ENCODE measurements at regions not wholly inside any gene's neighbourhood (a gene's known extent, or its start where the extent isn't known, plus 50 kb on each side); places are given as distances from the start of the nearest gene placed in this dataset.

GRCh38 chr2:4527416-4527815, 824.0 kb downstream of the DCDC2C start:
- Histone ChIP-seq H3K4me3 (ENCODE audit: insufficient read depth, low read depth, low read length) (no peak overlapping the region), H3K4me1 (ENCODE audit: control insufficient read depth, insufficient read depth, low read length) (no peaks in the 10 kb centered on the region)

GRCh38 chr2:4528246-4528645, 824.9 kb downstream of the DCDC2C start:
- no peaks in the 10 kb centered on the region for H3K9me3 ChIP-seq (ENCODE audit: control insufficient read depth, low read length)
- H3K27ac ChIP-seq (ENCODE audit: insufficient read depth, low read depth, low read length, poor library complexity, severe bottlenecking) = no peak overlapping the region
- H3K36me3 ChIP-seq (ENCODE audit: control insufficient read depth, insufficient read depth, low read length) = no peaks in the 10 kb centered on the region
- H3K27me3 ChIP-seq (ENCODE audit: control insufficient read depth, insufficient read depth, low read length, poor library complexity, severe bottlenecking) = no peaks in the 10 kb centered on the region
- no peak overlapping the region for H3K4me3 ChIP-seq (ENCODE audit: insufficient read depth, low read depth, low read length)
- no peaks in the 10 kb centered on the region for H3K4me1 ChIP-seq (ENCODE audit: control insufficient read depth, insufficient read depth, low read length)

More at GRCh38 chr2:4527416-4527815, 824.0 kb downstream of the DCDC2C start:
- Histone ChIP-seq H3K27ac (ENCODE audit: insufficient read depth, low read depth, low read length, poor library complexity, severe bottlenecking) (no peak overlapping the region), H3K36me3 (ENCODE audit: control insufficient read depth, insufficient read depth, low read length) (no peaks in the 10 kb centered on the region), H3K9me3 (ENCODE audit: control insufficient read depth, low read length) (no peaks in the 10 kb centered on the region), H3K27me3 (ENCODE audit: control insufficient read depth, insufficient read depth, low read length, poor library complexity, severe bottlenecking) (no peaks in the 10 kb centered on the region)
- 96 to 97% methylated on average over 8 of the region's 8 CpGs for WGBS, 2 experiments

GRCh38 chr2:4528773-4529172, 825.4 kb downstream of the DCDC2C start:
- Histone ChIP-seq H3K27ac (ENCODE audit: insufficient read depth, low read depth, low read length, poor library complexity, severe bottlenecking) (no peak overlapping the region), H3K27me3 (ENCODE audit: control insufficient read depth, insufficient read depth, low read length, poor library complexity, severe bottlenecking) (no peaks in the 10 kb centered on the region), H3K4me1 (ENCODE audit: control insufficient read depth, insufficient read depth, low read length) (no peaks in the 10 kb centered on the region), H3K9me3 (ENCODE audit: control insufficient read depth, low read length) (no peaks in the 10 kb centered on the region), H3K4me3 (ENCODE audit: insufficient read depth, low read depth, low read length) (no peak overlapping the region), H3K36me3 (ENCODE audit: control insufficient read depth, insufficient read depth, low read length) (no peaks in the 10 kb centered on the region)
- 96% methylated on average over 2 to 3 of the region's 3 CpGs for WGBS, 2 experiments

- Histone ChIP-seq H3K36me3 (ENCODE audit: control insufficient read depth, insufficient read depth, low read length) (no peaks in the 10 kb centered on the region), H3K27ac (ENCODE audit: insufficient read depth, low read depth, low read length, poor library complexity, severe bottlenecking) (no peak overlapping the region), H3K27me3 (ENCODE audit: control insufficient read depth, insufficient read depth, low read length, poor library complexity, severe bottlenecking) (no peaks in the 10 kb centered on the region), H3K9me3 (ENCODE audit: control insufficient read depth, low read length) (no peaks in the 10 kb centered on the region), H3K4me1 (ENCODE audit: control insufficient read depth, insufficient read depth, low read length) (no peaks in the 10 kb centered on the region), H3K4me3 (ENCODE audit: insufficient read depth, low read depth, low read length) (no peak overlapping the region)
- 91 to 97% methylated on average over 1 of the region's 1 CpG for WGBS, 2 experiments
Observed at GRCh38 chr2:4529738-4530137, 826.4 kb downstream of the DCDC2C start.

GRCh38 chr2:4530231-4530630, 826.9 kb downstream of the DCDC2C start:
- Histone ChIP-seq H3K27me3 (ENCODE audit: control insufficient read depth, insufficient read depth, low read length, poor library complexity, severe bottlenecking) (no peaks in the 10 kb centered on the region), H3K27ac (ENCODE audit: insufficient read depth, low read depth, low read length, poor library complexity, severe bottlenecking) (no peak overlapping the region), H3K4me3 (ENCODE audit: insufficient read depth, low read depth, low read length) (no peak overlapping the region), H3K9me3 (ENCODE audit: control insufficient read depth, low read length) (no peaks in the 10 kb centered on the region), H3K36me3 (ENCODE audit: control insufficient read depth, insufficient read depth, low read length) (no peaks in the 10 kb centered on the region), H3K4me1 (ENCODE audit: control insufficient read depth, insufficient read depth, low read length) (no peaks in the 10 kb centered on the region)
- 89 to 91% methylated on average over 7 to 9 of the region's 9 CpGs for WGBS, 2 experiments

DNA sequence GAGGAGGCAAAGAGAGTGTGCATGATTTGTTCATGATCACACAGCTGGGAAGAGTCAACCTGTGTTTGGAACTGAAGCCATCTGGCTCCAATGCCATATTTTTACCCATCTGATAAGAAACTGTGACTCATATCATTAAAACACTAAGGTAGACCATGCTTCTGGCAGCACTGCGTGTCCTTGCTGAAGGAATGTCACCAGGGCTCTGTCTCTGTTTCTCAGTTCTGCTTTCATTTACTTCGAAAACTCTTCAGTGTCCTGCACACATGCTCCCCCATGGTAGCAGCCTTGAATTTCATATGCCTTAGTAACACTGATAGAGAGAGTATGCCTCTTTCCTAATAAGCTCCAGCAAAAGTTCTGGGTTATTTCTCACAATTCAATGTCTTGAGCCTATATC, 830.4 kb downstream of the DCDC2C start:
- Histone ChIP-seq H3K9me3 (ENCODE audit: control insufficient read depth, low read length) (no peaks in the 10 kb centered on the region), H3K36me3 (ENCODE audit: control insufficient read depth, insufficient read depth, low read length) (no peaks in the 10 kb centered on the region), H3K4me3 (ENCODE audit: insufficient read depth, low read depth, low read length) (no peak overlapping the region), H3K4me1 (ENCODE audit: control insufficient read depth, insufficient read depth, low read length) (peaks cover 4% of the 10 kb centered on the region), H3K27ac (ENCODE audit: insufficient read depth, low read depth, low read length, poor library complexity, severe bottlenecking) (no peak overlapping the region), H3K27me3 (ENCODE audit: control insufficient read depth, insufficient read depth, low read length, poor library complexity, severe bottlenecking) (no peaks in the 10 kb centered on the region)
- 93 to 95% methylated on average over 2 of the region's 2 CpGs for WGBS, 2 experiments

DNA sequence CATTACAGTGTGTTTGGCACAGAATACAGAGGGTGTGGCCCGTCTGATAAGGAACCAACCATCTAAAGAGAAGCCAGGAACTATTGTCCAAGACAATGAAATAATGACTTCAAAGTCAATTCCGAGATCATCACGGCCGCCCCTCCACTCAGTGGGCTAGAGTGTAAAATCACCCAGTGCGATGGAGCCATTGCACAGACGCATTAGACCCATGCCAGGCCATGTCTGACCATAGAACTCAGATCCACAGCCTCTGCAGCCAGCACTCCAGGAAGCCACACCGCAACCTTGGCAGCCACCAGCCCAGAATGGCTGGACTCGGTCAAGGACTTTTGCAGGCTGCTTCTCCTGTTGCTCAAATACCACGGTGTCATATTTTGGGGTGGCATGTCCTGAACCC, 835.7 kb downstream of the DCDC2C start:
- no peak overlapping the region for H3K27ac ChIP-seq (ENCODE audit: insufficient read depth, low read depth, low read length, poor library complexity, severe bottlenecking)
- H3K4me3 ChIP-seq (ENCODE audit: insufficient read depth, low read depth, low read length) = no peak overlapping the region
- no peaks in the 10 kb centered on the region for H3K9me3 ChIP-seq (ENCODE audit: control insufficient read depth, low read length)
- no peaks in the 10 kb centered on the region for H3K27me3 ChIP-seq (ENCODE audit: control insufficient read depth, insufficient read depth, low read length, poor library complexity, severe bottlenecking)
- no peaks in the 10 kb centered on the region for H3K36me3 ChIP-seq (ENCODE audit: control insufficient read depth, insufficient read depth, low read length)
- WGBS, 2 experiments = 94 to 98% methylated on average over 9 of the region's 9 CpGs
- peaks cover 4% of the 10 kb centered on the region for H3K4me1 ChIP-seq (ENCODE audit: control insufficient read depth, insufficient read depth, low read length)

DNA sequence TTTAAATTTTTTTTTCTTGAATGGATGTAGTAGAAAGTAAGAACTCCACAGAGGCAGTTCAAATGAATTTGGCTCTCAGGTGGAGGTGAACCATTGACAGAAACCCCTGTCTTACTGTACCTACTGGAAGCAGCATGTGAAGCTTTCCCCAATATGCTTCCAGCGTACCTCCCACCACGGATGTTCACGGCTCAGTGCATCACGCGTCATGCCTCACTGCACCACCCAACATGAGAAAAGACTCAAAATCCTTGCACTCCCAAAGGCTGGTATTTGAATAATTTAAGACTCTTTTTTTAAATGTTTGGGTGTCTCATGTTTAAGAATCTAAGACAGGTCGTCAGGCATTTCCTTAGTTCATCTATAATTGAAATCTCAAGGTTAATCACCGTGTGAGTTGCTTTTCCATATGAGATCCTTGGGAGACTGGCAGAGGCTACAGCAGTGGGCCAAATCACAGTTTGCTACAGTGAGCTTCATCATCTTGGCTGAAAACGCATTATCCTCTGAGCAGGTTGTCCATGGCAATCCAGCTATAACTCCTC, 846.4 kb downstream of the DCDC2C start:
- Histone ChIP-seq H3K27ac (ENCODE audit: insufficient read depth, low read depth, low read length, poor library complexity, severe bottlenecking) (no peak overlapping the region), H3K4me1 (ENCODE audit: control insufficient read depth, insufficient read depth, low read length) (no peaks in the 10 kb centered on the region), H3K27me3 (ENCODE audit: control insufficient read depth, insufficient read depth, low read length, poor library complexity, severe bottlenecking) (no peaks in the 10 kb centered on the region), H3K4me3 (ENCODE audit: insufficient read depth, low read depth, low read length) (no peak overlapping the region), H3K36me3 (ENCODE audit: control insufficient read depth, insufficient read depth, low read length) (no peaks in the 10 kb centered on the region), H3K9me3 (ENCODE audit: control insufficient read depth, low read length) (no peaks in the 10 kb centered on the region)
- whole genome bisulfite sequencing, 2 experiments = 89 to 95% methylated on average over 8 of the region's 8 CpGs

DNA sequence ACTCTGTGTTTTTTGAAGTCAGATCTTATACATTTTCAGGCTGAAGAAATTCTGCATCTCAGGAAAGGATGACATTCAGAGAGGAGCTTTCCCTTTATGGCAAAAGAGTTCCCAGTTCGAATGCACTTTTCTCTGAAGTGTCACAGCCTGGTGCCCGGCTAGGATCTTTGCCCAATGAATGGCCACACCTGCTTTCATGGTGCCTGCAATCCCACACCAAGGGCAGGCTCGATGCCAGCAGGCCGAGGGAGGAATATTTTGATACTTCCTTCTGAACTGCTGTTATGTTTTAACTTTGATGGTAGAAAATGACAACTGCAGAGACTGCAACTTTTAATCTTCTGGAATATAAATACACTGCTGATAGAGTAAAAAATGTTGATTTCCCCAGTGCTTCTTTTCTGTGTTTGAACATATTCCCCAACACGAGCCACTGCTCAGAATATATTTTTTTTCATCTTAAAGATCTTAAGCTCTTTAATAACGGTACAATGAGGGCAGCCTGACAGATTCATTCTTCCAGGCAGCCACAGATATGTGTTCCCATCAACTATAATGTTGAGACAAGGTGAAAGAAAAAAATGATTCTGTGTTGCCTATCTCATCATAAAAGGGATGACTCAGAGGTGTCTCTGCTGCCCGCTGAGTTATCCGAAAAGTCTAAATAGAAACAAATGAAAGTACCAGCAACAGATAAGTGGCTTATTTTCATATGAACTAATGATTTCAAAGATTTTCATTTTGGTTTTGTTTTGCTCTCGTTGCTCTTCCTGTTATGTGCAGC, 848.5 kb downstream of the DCDC2C start:
- 91 to 94% methylated on average over 9 of the region's 9 CpGs for WGBS, 2 experiments
- no peaks in the 10 kb centered on the region for H3K9me3 ChIP-seq (ENCODE audit: control insufficient read depth, low read length)
- H3K27ac ChIP-seq (ENCODE audit: insufficient read depth, low read depth, low read length, poor library complexity, severe bottlenecking) = no peak overlapping the region
- no peak overlapping the region for H3K4me3 ChIP-seq (ENCODE audit: insufficient read depth, low read depth, low read length)
- H3K36me3 ChIP-seq (ENCODE audit: control insufficient read depth, insufficient read depth, low read length) = no peaks in the 10 kb centered on the region
- H3K27me3 ChIP-seq (ENCODE audit: control insufficient read depth, insufficient read depth, low read length, poor library complexity, severe bottlenecking) = no peaks in the 10 kb centered on the region
- H3K4me1 ChIP-seq (ENCODE audit: control insufficient read depth, insufficient read depth, low read length) = no peaks in the 10 kb centered on the region

DNA sequence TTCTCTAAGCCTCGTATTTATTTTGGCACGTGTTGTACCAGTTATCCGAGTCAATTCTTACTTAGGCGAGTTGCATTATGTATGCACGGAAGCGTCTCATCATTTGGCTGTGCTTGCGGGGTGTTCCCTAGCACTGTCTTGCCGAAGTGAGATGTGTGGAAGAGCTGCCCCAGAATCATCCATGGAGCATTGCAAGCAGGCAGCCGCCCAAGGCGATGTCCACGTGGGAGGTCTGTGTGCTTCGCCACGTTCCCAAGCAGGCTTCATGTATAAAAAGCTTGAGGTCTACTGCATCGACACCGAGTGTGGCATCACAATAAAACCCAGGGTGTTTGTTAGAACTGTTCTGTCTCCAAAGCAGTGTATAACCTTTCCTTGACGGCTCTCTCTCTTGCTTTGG, 849.9 kb downstream of the DCDC2C start:
- Histone ChIP-seq H3K4me3 (ENCODE audit: insufficient read depth, low read depth, low read length) (no peak overlapping the region), H3K27ac (ENCODE audit: insufficient read depth, low read depth, low read length, poor library complexity, severe bottlenecking) (no peak overlapping the region), H3K4me1 (ENCODE audit: control insufficient read depth, insufficient read depth, low read length) (no peaks in the 10 kb centered on the region), H3K36me3 (ENCODE audit: control insufficient read depth, insufficient read depth, low read length) (no peaks in the 10 kb centered on the region), H3K27me3 (ENCODE audit: control insufficient read depth, insufficient read depth, low read length, poor library complexity, severe bottlenecking) (no peaks in the 10 kb centered on the region), H3K9me3 (ENCODE audit: control insufficient read depth, low read length) (no peaks in the 10 kb centered on the region)
- WGBS, 2 experiments = 94% methylated on average over 16 of the region's 16 CpGs

Data from ectodermal cell (in vitro differentiated cells).